SKM-1 (cell line): ENCODE measurements at regions not wholly inside any gene's neighbourhood (a gene's known extent, or its start where the extent isn't known, plus 50 kb on each side); places are given as distances from the start of the nearest gene placed in this dataset.
"Not testable (repeated sequence)": the region's sequence is repeated elsewhere in the genome, so short reads cannot be mapped to it uniquely, and the experiment has no call there.

Experiments used
- DNase-seq: peaks from one replicate; lab custom pipeline; 2025; ENCODE audit not compliant: unreplicated experiment; lab: John Stamatoyannopoulos, UW

DNA sequence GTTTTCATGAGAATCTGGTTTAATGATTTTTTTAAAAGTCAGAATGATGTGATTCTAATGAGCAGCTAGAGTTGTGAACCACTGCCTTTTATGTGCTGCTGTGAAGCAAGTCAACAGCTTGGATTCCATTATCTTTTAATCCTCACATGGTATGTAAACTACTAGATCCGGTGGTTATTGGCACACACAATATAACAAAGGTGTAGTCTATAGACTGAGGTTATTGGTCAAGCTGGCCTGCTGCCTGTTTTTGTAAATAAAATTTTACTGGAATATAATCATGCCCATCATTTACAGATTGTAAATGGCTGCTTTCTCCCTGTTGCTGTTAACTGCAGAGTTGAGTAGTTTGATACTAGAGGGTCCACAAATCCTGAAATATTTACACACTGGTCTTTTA, 103.1 kb downstream of the OTOL1 start:
- no peak for DNase-seq

DNA sequence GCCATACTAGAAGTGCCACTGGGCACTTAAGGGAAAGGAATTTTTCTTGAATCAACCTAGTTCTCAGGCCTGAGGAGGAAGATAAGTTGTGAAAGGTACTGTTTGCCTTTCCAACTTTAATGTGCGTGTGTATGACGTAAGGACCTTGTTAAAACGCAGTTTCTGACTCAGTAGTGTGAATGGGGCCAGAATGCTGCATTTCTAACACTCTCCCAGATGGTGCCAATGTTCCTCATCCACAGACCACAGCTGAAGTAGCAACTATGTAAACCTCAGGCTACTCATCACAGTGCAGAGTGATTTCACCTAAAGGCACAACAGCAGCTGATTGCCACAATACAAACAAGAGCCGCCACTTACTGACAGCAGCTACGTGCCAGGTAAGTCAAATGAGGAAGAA, 103.6 kb downstream of the OTOL1 start:
- DNase-seq: no peak

DNA sequence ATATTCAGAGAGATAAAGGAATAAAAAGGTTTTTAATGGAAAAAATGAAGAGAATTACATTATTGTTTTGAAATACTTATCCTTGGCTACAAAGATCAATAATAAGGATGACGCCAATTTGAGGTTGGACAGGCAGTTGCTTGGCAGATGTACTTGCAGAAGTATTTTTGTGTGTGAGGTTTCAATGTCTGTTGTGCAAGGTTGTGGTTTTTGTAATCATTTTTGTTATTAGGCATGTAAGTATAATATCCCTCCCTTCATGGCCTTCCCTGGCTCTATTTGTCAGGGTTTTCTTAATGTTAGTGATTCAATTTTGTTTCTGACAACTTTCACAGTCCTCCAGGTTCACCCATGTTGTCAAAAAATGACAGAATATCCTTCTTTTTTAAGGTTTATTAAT, 105.9 kb downstream of the OTOL1 start:
- no peak for DNase-seq

DNA sequence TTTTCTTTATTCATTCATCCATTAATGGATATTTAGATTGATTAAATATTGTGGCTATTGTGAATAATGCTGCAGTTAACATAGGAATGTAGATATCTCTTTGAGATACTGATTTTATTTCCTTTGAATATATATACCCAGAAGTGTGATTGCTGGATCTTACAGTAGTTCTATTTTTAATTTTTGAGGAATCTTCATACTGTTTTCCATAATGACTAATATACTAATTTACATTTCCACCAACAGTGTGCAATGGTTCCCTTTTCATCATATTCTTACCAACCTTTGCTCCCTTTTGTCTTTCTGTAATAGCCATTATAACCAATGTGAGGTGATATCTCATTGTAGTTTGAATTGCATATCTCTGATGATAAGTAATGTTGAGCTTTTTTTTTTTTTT, 106.3 kb downstream of the OTOL1 start:
- no peak for DNase-seq

DNA sequence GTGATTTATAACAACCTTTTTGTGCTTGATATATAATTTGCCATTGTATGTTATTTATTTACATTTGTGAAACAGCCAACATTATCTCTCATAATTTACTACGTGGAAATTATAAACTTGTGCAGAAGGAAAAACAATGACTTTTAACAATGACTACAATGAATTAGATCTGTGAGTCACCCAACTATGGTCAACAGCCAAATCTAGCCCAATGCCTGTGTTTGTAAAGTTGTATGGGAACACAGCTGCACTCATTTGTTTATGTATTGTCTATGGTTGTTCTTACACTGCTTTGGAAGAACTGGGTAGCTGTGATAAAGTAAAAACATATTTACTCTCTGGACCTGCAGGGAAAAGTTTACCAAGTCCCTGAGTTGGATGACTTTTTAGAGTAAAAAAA, 110.4 kb downstream of the OTOL1 start:
- DNase-seq: no peak

DNA sequence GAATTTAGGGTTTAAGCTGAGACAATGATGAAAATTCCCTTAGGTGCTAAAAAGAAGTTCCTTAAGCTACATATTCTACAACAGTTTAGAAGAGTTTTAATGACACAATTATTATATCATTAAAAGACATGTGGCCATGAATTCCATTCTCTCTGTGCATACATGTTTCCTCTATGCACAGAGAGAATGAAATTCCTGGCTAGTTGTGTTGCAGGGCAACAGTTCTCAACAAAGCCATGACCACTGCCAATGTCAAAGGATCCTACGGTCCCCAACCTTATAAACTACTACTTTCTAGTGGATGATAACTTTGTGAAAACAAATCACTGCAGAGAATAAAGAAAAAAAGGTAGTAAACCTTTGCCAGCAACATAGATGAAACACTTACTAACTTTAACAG, 122.7 kb downstream of the OTOL1 start:
- no peak for DNase-seq

DNA sequence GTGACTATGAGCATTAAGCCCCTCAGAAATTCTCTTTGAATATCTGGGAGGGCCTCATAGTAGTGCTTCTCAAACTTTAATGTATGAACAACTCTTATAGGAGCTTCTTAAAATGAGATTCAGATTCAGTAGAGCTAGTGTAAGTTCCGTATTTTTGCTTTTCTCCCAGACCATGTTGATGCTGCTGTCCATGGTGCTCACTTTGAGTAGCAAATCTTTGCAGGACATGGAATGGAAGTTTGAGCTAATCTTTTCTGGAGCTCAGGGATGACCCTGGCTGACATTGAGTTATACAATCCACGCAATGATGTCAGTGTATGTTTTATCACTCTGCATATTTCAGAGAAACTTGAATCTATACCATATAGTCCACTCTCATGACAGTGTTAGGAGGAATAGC, 134.2 kb downstream of the OTOL1 start:
- DNase-seq: no peak

DNA sequence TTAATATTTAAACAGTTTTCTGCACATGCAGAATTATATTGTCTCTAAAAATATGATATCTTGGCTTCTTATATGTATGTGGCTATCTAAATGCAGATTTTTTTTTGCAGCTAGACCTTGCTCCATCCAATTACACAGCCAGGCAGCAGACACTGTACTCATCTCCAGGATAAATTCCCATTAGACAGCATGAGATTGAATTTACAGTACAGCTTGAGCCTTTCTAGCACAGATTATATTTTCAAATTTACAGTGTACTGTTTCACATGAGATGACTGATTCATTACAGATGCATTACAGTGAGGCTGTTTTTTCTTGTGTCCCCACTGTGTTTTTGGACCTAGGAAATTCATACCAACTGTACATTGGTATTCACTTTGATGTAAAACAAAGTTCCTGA, 134.9 kb downstream of the OTOL1 start:
- no peak for DNase-seq

DNA sequence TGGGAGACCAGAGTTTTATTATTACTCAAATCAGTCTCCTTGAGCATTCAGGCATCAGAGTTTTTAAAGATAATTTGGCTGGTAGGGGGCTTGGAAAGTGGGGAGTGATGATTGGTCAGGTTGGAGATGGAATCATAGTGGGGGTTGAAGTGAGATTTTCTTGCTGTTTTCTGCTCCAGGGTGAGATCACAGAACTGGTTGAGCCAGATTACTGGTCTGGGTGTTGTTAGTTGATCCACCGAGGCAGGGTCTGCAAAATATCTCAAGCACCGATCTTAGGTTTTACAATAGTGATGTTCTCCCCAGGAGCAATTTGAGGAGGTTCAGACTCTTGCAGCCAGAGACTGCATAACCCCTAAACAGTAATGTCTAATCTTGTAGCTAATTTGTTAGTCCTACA, 141.0 kb downstream of the OTOL1 start:
- DNase-seq: no peak

DNA sequence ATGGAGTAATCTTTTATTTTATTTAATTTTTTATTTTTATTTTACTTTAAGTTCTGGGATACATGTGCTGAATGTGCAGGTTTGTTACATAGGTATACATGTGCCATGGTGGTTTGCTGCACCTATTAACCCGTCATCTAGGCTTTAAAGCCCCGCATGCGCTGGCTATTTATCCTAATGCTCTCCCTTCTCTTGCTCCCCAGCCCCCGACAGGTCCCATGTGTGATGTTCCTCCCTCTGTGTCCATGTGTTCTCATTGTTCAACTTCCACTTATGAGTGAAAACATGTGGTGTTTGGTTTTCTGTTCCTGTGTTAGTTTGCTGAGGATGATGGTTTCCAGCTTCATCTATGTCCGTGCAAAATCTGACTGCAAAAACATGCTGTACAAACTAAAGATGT, 142.5 kb downstream of the OTOL1 start:
- DNase-seq: not testable (repeated sequence)

DNA sequence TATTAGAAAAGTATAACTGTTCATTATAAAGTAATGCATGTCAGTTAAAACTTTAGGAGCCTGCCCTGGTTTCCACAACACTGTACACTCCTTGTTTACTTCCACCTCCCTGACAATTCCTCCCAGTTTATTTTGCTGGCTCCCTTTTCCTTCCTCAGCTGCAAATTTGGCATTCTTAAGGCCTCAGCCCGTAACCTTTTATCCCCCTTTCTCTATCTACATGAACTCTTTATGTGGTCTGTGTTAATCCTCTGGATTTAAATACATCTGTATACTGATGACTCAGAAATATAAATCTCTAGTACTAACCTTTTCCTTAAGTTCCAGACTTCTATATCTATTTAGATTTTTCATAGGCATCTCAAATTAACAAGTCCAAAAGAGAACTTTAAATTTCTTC, 143.6 kb downstream of the OTOL1 start:
- no peak for DNase-seq

DNA sequence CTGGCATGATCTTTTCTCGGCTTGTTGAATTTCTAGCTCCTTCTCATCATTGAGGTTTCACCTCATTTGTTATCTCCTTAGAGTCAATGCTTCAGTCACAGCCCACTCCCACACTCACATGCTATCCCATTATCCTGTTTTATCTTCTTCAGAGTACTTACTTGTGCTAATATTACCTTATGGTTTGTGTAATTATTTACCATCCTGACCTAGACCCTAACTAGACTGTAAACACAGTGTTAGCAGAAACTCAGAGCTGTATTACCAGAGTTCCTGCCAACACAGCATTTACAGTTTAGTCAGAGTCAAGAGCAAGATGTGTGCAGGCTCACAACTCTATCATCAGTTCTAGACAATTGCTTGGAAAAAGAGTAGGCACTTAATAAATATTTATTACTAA, 144.7 kb downstream of the OTOL1 start:
- DNase-seq: no peak

DNA sequence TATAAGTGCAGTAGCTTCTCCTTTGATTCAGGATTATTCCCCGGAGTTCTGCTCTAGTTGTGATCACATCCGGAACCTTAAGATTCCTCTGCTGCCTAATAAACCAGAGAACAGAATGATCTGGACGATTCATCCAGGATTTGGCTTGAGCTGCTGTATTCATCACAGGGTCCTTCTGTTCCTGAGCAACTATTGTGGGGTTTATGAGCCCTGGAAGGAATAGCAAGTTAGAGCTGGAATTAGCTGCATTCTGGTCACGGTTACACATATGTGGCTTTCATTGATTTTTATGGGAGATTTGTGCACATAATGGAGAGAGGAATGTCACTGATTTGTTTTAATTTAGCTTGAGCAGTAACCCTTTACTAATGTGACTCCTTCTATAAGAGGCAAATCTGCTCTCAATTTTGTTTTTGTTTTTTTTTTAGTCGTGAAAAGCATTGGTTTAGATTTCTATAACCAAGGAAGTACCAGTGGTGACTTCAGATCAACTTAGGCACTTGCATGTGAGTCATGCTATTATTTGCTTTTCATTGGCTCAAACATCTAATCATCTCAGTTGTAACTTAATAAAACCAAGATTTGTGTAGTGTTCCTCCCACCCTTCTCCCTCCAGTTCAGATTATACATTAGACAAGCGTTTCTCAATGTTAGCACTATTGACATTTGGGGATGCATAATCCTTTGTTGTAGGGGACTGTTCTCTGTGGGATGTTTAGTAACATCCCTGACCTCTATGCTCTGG, 148.5 kb downstream of the OTOL1 start:
- DNase-seq: no peak

DNA sequence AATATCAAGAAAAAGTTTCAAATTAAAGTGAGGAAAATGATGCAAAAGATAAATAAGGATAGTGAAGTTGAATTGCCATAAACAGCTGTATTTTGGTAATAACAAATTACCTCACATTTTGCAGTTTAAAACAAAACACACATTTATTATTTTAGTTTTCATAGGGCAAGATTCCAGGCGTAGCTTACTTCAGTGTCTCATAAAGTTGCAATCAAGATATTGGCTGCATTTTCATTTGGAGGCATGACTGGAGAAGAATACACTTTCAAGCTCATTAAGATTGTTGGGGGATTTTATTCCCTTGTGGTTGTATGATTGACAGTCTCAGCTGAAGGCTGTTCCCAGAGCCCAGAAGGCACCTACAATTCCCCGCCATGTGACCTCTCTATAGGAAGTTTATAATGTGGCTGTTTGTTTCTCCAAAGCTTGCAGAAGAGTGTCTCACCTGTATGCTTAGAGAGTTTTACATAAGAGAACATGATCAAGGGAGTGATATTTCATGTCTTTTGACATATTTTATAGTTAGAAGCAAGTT, 151.4 kb downstream of the OTOL1 start:
- DNase-seq: no peak

DNA sequence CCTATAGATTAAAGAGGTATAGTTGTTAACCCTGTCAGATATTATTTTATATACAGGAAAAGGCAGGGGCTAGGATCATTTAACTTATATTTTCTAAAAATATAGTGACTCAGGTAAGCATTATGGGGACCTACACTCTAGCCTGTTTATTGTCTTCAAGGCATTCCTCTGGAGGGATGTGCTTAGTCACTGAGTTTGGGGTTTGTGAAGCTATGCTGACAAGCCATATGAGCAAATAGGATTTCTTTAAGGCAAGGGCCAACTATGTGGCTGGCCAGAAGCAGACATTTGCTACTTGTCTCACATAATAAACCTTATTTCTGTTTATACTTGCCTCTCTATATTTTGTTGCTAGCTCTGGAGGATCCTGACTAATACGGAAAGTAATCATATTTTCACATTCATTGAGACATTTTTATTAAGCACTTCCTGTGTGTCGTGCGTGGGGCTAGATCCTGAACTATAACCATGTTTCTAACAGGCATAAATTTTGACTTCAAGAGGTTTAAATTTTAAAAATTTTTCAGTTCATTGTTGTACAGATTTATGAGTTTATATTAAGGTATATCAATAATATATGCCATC, 153.4 kb downstream of the OTOL1 start:
- no peak for DNase-seq

DNA sequence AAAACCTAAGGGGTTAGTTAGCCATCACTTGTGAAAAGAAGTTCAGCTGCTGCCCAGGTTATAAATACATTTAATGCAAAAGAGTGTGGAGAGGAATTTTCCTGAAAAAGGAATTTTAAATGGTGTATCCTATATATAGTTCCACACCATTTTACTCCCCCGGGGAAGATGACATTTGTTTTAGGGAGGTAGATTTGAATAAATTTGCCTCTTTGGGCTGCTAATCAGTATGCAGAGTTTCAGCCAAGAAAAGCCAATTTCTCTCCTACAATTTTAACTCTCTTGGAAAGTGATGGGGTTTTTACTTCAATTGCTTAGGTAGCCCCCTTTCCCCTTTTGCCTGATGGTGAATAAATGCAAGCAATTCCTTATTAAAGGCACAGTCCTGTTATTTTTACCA, 161.2 kb downstream of the OTOL1 start:
- DNase-seq: no peak

DNA sequence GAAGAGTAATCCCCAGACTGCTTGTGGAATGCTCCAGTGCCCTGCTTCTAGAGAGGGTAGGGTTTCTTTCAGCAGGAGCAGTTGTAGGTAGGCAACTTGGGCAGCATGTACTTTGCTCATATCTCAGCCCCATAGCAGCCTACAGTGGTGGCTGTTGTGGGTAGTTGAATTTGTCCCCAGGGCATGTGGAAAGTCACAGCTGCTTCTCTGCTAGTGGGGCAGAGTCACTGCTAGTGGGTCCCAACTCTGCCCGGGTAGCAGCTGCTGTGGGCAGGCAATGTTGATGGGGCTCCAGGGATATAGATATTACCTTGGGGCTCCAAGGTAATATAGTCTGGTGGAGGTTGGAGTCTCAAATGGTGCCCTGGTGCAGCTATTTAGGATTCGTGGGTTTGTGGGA, 174.5 kb downstream of the OTOL1 start:
- no peak for DNase-seq

DNA sequence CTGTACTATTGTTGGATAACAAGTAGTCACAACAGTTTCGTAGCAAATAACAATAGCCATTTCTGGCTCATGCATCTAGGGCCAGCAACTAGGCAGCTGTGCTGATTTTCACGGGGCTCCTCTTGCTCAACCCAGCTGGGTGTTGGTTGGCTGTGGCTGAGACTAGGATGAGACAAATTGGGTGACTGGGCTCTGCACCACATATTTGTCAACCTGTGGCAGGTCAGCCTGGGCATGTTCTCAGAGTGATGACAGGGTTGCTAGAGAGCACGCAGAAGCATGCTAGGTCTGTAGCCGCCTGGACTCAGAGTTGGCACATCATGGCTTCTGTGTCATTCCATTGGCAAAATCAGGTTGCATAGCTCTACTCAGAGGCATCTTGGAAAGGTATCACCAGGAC, 175.9 kb downstream of the OTOL1 start:
- no peak for DNase-seq

DNA sequence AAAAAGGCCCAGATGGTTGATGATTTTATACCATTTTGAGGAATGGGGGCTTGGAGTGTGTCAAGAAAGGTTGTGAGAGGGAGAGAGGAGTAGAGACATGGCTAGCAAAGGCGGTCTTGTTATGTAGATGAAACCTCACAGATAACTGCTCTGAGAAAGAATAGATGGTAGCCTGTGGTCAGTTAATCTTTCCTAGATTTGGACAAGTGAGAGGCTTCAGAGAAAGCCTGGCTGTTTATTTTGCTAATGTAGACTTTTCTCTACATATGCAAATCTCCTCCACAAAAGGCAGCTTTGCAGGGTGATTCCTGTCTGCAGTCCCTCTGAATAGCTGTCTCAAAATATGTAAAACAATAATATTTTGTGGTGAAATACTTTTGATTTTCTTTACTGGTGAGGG, 177.3 kb downstream of the OTOL1 start:
- no peak for DNase-seq

DNA sequence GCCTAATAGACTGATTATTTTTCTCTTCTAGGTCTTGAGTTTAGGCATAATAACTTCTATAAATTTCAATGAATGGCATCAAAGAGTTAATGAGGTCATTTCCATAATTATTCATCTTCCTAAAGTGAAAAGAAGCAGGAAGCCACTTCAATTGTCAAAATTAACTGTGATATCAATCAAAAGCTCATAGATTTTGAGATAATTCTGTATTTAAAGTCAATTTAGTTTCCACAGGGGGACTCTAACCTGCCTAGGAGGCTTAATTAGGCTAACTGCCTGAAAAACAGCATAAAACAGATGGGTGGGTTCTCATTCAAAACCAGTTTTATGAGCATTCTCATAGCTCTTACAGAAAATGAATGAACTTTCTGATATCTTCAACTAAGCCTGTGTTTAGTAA, 177.8 kb downstream of the OTOL1 start:
- DNase-seq: no peak

DNA sequence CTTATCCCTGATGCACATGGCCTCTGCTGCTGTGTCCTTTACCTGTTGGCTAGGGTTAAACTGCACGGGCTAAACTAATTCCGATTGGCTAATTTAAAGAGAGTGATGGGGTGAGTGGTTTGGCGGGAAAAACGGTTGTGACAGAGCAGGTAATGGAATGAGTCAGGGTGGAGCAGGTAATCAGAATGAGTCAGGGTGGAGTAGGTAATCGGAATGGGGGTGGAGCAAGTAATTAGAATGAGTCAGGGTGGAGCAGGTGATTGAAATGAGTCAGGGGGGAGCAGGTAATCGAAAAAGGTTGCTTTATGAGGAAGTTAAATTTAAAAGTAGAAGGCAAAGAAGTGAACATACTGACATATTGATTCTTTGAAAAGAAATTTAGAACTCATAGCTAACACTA, 185.2 kb downstream of the OTOL1 start:
- DNase-seq: not testable (repeated sequence)

DNA sequence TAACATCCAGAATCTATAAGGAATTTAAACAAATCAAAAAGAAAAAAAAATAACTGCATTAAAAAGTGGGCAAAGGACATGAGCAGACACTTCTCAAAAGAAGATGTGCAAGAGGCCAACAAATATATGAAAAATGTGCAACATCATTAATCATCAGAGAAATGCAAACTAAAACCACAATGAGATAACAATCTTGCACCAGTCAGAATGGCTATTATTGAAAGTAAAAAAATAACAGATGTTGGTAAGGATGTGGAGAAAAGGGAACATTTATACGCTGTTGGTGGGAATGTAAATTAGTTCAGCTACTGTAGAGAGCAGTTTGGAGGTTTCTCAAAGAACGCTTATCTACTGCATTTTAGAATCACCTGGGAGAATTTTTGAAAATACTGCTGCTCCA, 186.1 kb downstream of the OTOL1 start:
- no peak for DNase-seq
